Testis (tissue), 2 donors: ENCODE measurements at regions not wholly inside any gene's neighbourhood (a gene's known extent, or its start where the extent isn't known, plus 50 kb on each side); places are given as distances from the start of the nearest gene placed in this dataset.

Experiments
- DNase-seq: peaks from one replicate; pipeline ENCODE4 v3.0.0-alpha.2; 2019
- H3K27ac ChIP-seq, 2 donors: fragments of 200-600 bp; sonication (generic); one replicate each; pipeline ENCODE4 v1.5.1; 2019
- H3K27me3 ChIP-seq: fragments of 200-600 bp; sonication (generic); one replicate; pipeline ENCODE4 v1.5.1; 2019
- H3K36me3 ChIP-seq: fragments of 200-600 bp; sonication (generic); one replicate; pipeline ENCODE4 v1.5.1; 2017; ENCODE audit warnings: low read depth; ENCODE audit errors: missing control alignments
- H3K4me1 ChIP-seq: fragments of 200-600 bp; sonication (generic); one replicate; pipeline ENCODE4 v1.5.1; 2019
- H3K4me3 ChIP-seq, 2 donors: fragments of 200-600 bp; sonication (generic); one replicate each; pipeline ENCODE4 v1.5.1; 2017 to 2019
- H3K9me3 ChIP-seq: fragments of 200-600 bp; sonication (generic); one replicate; pipeline ENCODE4 v1.5.1; 2017
- CTCF ChIP-seq, 3 experiments: fragments of 450-650 bp in 2 of 3; fragments of 200-600 bp in 1 of 3; sonication (generic) in 1 of 3; IDR thresholded peaks; one replicate each; pipeline ENCODE4 v1.5.1; 2016 to 2019; ENCODE audit warnings: antibody characterized with exemption in 3 of 3, mild to moderate bottlenecking in 2 of 3, moderate library complexity in 1 of 3
- POLR2A ChIP-seq: fragments of 450-650 bp; IDR thresholded peaks from one replicate; pipeline ENCODE4 v1.6.1; 2017; ENCODE audit warnings: antibody characterized with exemption, mild to moderate bottlenecking, moderate library complexity
- WGBS, 2 donors: methylation state at CpG; one replicate each; pipeline ENCODE4 v1.1.5; 2018; 5-methylcytosine and 5-hydroxymethylcytosine counted together
- intact Hi-C: fragments of 100-400 bp; cut with DNase I; formaldehyde crosslinking; loops from one replicate; pipeline ENCODE4 v1.15.1; 2023; ENCODE audit warnings: low total_unique reads

DNA sequence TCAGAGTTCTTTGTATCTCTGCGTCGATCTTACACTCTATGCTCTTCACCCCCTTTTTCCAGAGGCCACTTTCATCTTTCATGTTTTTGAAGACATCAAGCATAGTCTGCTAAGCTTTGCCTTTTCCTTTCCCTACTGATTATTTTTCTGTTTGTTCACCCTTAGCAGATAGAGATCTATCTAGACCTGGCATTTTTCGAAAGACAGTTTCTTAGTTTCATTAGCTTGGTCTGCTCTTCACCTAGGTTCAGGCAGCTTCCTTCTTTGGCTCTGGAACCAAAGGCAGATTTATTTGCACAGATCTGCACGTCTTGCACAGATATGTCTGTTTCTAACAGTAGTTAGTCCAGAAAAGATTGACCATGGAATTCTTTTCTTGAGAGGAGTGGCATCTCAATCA, 122.7 kb upstream of the HS3ST5 start:
- TF ChIP-seq POLR2A: no peak
- TF ChIP-seq CTCF (IDR thresholded peaks at IDR 0.05): no peak
- H3K4me1 ChIP-seq: no peaks in the 10 kb centered on the region
- H3K27me3 ChIP-seq: no peaks in the 10 kb centered on the region
- intact Hi-C loops: no loop called here
- whole genome bisulfite sequencing, 2 donors: 78 to 85% methylated on average over 4 of the region's 4 CpGs
- no peaks in the 10 kb centered on the region for H3K36me3 ChIP-seq
- no peaks in the 10 kb centered on the region for H3K9me3 ChIP-seq
- no peak overlapping the region for H3K4me3 ChIP-seq
- DNase-seq: no peak
- no peak overlapping the region for H3K27ac ChIP-seq

GRCh38 chr6:114453737-114454276, 111.0 kb upstream of the HS3ST5 start:
- no peak overlapping the region for H3K4me3 ChIP-seq

DNA sequence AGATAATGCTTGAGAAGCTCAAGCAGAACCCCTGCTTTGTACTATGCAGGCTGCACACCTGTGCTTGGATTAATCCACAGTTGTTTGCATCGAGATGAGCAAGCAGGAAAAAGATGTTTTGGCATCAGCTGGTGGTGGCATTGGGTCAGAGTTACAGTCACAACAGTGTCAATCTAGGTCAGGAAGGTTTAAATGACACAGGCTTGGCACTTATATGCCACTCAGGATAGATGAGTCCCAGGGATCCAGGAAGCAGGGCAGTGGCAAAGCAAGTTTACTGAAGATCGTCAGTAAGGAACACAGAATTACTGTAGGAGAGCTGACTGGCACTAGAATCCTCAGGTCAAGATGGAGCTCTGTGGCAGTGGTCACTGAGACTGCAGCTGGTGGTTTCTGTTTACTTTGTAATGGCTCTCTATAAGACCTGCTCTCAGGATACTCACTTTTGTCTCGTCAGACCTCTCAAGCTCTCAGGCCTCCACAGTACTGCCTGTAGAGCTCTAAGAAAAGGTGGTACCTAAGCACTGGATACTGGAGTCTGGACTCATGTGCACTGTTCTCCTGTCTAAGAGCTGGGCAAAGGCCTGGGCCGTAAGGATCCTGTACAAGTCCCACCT, 110.1 kb upstream of the HS3ST5 start:
- Histone ChIP-seq H3K9me3 (no peaks in the 10 kb centered on the region), H3K36me3 (no peaks in the 10 kb centered on the region), H3K4me1 (no peaks in the 10 kb centered on the region), H3K27me3 (no peaks in the 10 kb centered on the region), H3K4me3 (no peak overlapping the region), H3K27ac (no peak overlapping the region)
- DNase-seq: no peak
- TF ChIP-seq CTCF (IDR thresholded peaks at IDR 0.05): no peak
- TF ChIP-seq POLR2A: no peak
- 79 to 90% methylated on average over 3 to 4 of the region's 4 CpGs for WGBS, 2 donors
- intact Hi-C loops: no loop called here

More at GRCh38 chr6:114453737-114454276, 111.0 kb upstream of the HS3ST5 start:
- no peak for DNase-seq
- H3K36me3 ChIP-seq: no peaks in the 10 kb centered on the region
- TF ChIP-seq POLR2A (no peak), CTCF (IDR thresholded peaks at IDR 0.05) (peak in 1 of 3 experiments; percentile 21)
- no peaks in the 10 kb centered on the region for H3K4me1 ChIP-seq
- no peak overlapping the region for H3K27ac ChIP-seq
- H3K27me3 ChIP-seq: no peaks in the 10 kb centered on the region
- H3K9me3 ChIP-seq: no peaks in the 10 kb centered on the region
- 93 to 94% methylated on average over 1 of the region's 1 CpG for WGBS, 2 donors
- intact Hi-C loops: no loop called here

DNA sequence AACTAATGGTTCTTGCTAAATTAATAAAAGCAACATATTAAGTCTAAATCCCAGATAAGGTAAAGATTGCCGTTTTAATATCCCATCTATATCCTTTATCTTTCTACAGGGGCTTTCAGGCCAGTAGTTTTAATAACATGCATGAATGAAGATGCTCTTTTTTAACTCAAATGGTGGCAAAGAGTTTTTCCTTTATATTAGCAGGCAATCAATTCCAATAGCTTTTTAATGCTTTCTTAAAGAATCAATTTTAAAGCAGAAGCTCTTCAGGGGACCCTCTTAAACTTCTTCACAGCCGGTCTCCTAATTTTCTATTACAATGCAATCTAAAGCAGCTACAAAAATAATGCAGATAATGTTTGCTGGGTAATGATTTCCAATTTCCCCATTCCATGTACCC, 107.8 kb upstream of the HS3ST5 start:
- WGBS, 2 donors: 86 to 90% methylated on average over 2 of the region's 2 CpGs
- intact Hi-C loops: no loop called here
- no peaks in the 10 kb centered on the region for H3K27me3 ChIP-seq
- no peak overlapping the region for H3K27ac ChIP-seq
- H3K9me3 ChIP-seq: no peaks in the 10 kb centered on the region
- no peak for DNase-seq
- no peak overlapping the region for H3K4me3 ChIP-seq
- no peaks in the 10 kb centered on the region for H3K4me1 ChIP-seq
- TF ChIP-seq CTCF (IDR thresholded peaks at IDR 0.05) (no peak), POLR2A (no peak)
- H3K36me3 ChIP-seq: no peaks in the 10 kb centered on the region

DNA sequence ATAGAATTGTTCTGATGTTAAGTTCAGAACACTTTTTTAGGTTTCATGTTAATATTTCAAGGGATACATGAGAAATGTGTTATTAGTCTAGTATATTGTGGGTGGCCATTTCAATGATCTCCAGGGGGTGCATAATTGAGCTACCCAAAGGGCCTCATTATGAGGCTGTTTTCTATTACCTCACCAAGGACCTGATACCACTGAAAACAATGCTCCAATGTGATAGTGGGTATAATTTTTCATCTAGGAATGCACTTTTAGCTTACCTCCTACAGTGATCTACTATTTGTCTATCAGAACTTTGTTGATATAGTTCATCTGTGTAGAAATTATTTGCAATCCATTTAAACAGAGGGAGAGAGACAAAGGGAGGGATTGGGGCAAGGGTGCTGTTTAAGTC, 106.8 kb upstream of the HS3ST5 start:
- intact Hi-C loops: no loop called here
- no peaks in the 10 kb centered on the region for H3K9me3 ChIP-seq
- H3K4me1 ChIP-seq: no peaks in the 10 kb centered on the region
- no peak overlapping the region for H3K27ac ChIP-seq
- H3K36me3 ChIP-seq: no peaks in the 10 kb centered on the region
- no peak for DNase-seq
- no peak for TF ChIP-seq CTCF (IDR thresholded peaks at IDR 0.05)
- no peak for TF ChIP-seq POLR2A
- no peaks in the 10 kb centered on the region for H3K27me3 ChIP-seq
- no peak overlapping the region for H3K4me3 ChIP-seq
